Vagina (tissue), 2 donors: ENCODE measurements at regions not wholly inside any gene's neighbourhood (a gene's known extent, or its start where the extent isn't known, plus 50 kb on each side); places are given as distances from the start of the nearest gene placed in this dataset.

ENCODE experiments used
- DNase-seq, 2 donors: peaks; one replicate each; pipeline ENCODE4 v3.0.0-alpha.2; 2017; ENCODE audit errors: extremely low spot score in 2 of 2
- H3K27ac ChIP-seq: fragments of 200-600 bp; sonication (generic); one replicate; pipeline ENCODE4 v1.5.1; 2019
- H3K27me3 ChIP-seq: fragments of 200-600 bp; sonication (generic); one replicate; pipeline ENCODE4 v1.5.1; 2019
- H3K36me3 ChIP-seq, 2 donors: fragments of 200-600 bp; sonication (generic); one replicate each; pipeline ENCODE4 v1.5.1; 2017 to 2019
- H3K4me1 ChIP-seq: fragments of 200-600 bp; sonication (generic); one replicate; pipeline ENCODE4 v1.5.1; 2019
- H3K4me3 ChIP-seq, 2 donors: fragments of 200-600 bp; sonication (generic); 1 replicate in 1 of 2; 2 replicates in 1 of 2; pipeline ENCODE4 v1.5.1; 2016 to 2019
- H3K9me3 ChIP-seq: fragments of 200-600 bp; sonication (generic); one replicate; pipeline ENCODE4 v1.5.1; 2019
- POLR2A ChIP-seq, 2 donors: fragments of 450-650 bp; IDR thresholded peaks; one replicate each; pipeline ENCODE4 v1.6.1; 2017; ENCODE audit warnings: antibody characterized with exemption in 2 of 2, mild to moderate bottlenecking in 2 of 2, moderate library complexity in 2 of 2
- POLR2AphosphoS5 ChIP-seq, 2 donors: sonication (generic); formaldehyde crosslinking; IDR thresholded peaks; one replicate each; pipeline ENCODE4 v1.9.0; 2017; ENCODE audit warnings: antibody characterized with exemption in 2 of 2, mild to moderate bottlenecking in 2 of 2, low read depth in 1 of 2; ENCODE audit not compliant: insufficient read depth in 1 of 2
- intact Hi-C: fragments of 100-400 bp; cut with DNase I; formaldehyde crosslinking; loops from one replicate; pipeline ENCODE4 v1.15.1; 2023
- TF ChIP-seq, protein P1 (sequence below), 3 experiments: fragments of 450-650 bp in 2 of 3; fragments of 200-600 bp in 1 of 3; sonication (generic) in 1 of 3; IDR thresholded peaks; one replicate each; pipeline ENCODE4 v1.5.1; 2017 to 2019; ENCODE audit warnings: antibody characterized with exemption in 3 of 3, mild to moderate bottlenecking in 2 of 3, moderate library complexity in 2 of 3

DNA sequence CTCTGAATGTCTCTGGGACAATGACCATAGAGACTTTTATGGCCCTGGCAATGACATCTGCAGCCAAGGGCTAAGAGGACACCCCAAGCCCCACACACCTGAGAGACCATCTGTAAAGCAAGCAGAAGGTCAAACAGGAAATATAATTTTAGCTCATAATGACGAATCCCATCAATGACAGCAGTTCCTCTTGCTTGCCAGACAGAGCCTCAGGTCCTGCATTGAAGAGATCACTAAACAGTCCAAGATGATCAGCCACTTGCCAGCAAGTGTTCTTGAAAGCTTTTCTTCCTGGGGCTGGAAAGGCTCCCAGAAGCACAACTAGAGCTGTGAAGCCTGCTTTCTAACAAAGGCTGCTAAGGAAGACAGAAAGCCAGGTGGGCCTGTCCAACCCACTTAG is 993.7 kb upstream of the AUTS2 start:
- no peaks in the 10 kb centered on the region for H3K27me3 ChIP-seq
- TF ChIP-seq, protein P1, sequence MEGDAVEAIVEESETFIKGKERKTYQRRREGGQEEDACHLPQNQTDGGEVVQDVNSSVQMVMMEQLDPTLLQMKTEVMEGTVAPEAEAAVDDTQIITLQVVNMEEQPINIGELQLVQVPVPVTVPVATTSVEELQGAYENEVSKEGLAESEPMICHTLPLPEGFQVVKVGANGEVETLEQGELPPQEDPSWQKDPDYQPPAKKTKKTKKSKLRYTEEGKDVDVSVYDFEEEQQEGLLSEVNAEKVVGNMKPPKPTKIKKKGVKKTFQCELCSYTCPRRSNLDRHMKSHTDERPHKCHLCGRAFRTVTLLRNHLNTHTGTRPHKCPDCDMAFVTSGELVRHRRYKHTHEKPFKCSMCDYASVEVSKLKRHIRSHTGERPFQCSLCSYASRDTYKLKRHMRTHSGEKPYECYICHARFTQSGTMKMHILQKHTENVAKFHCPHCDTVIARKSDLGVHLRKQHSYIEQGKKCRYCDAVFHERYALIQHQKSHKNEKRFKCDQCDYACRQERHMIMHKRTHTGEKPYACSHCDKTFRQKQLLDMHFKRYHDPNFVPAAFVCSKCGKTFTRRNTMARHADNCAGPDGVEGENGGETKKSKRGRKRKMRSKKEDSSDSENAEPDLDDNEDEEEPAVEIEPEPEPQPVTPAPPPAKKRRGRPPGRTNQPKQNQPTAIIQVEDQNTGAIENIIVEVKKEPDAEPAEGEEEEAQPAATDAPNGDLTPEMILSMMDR (IDR thresholded peaks at IDR 0.05), result no peak
- no peak for TF ChIP-seq POLR2A (IDR thresholded peaks at IDR 0.05)
- TF ChIP-seq POLR2AphosphoS5 (IDR thresholded peaks at IDR 0.05; ENCODE audit: insufficient read depth in 1 of 2, low read depth in 1 of 2), result no peak
- intact Hi-C loops, result no loop called here
- H3K4me1 ChIP-seq, result no peaks in the 10 kb centered on the region
- H3K36me3 ChIP-seq, result no peaks in the 10 kb centered on the region
- no peak overlapping the region for H3K27ac ChIP-seq
- no peak for DNase-seq
- H3K4me3 ChIP-seq, result no peak overlapping the region
- no peaks in the 10 kb centered on the region for H3K9me3 ChIP-seq

DNA sequence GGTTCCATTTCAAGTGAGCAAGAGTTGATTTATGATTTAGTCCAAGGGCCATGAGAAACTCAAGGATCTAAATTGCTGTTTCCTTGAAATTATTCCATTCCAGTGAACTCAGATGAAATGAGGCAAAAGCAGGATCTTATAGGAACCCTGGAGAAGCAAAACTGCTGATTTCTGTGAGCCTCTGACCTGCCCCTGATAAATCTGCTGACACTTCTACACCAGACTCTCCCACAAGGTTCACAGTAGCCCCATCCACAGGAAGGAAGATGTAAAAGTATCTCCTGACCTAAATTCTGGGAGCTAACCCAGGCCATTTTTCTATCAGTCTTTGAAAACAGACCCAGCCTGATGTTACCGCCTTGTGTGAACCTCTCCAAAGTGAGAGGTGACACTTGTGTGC is 987.6 kb upstream of the AUTS2 start:
- H3K36me3 ChIP-seq, result no peaks in the 10 kb centered on the region
- no peak for TF ChIP-seq POLR2A (IDR thresholded peaks at IDR 0.05)
- TF ChIP-seq POLR2AphosphoS5 (IDR thresholded peaks at IDR 0.05; ENCODE audit: insufficient read depth in 1 of 2, low read depth in 1 of 2), result no peak
- intact Hi-C loops, result no loop called here
- H3K9me3 ChIP-seq, result no peaks in the 10 kb centered on the region
- no peak overlapping the region for H3K4me3 ChIP-seq
- DNase-seq, result no peak
- H3K4me1 ChIP-seq, result no peaks in the 10 kb centered on the region
- H3K27ac ChIP-seq, result no peak overlapping the region
- no peaks in the 10 kb centered on the region for H3K27me3 ChIP-seq

DNA sequence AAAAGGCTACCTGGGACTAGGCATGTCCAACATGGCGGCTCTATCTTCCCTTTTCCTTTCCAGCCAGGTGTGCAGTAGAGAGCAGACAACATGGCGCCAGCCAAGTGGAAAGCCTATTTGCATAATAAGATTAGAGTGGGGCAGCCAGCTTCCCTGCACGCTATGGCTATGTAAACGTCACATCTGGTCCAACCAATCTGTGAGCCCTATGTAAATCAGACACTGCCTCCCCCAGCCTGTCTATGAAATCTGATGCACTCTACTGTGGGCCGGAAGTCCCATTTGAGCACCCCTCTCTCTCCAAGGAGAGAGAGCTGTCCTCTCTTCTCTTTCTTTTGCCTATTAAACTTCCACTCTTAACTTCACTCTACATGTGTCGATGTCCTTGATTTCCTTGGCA is 984.9 kb upstream of the AUTS2 start:
- Histone ChIP-seq H3K9me3 (no peaks in the 10 kb centered on the region), H3K4me1 (no peaks in the 10 kb centered on the region), H3K4me3 (no peak overlapping the region), H3K27me3 (no peaks in the 10 kb centered on the region), H3K36me3 (no peaks in the 10 kb centered on the region), H3K27ac (no peak overlapping the region)
- TF ChIP-seq, protein P1 (IDR thresholded peaks at IDR 0.05), result no peak
- no peak for TF ChIP-seq POLR2A (IDR thresholded peaks at IDR 0.05)
- TF ChIP-seq POLR2AphosphoS5 (IDR thresholded peaks at IDR 0.05; ENCODE audit: insufficient read depth in 1 of 2, low read depth in 1 of 2), result no peak
- no peak for DNase-seq
- intact Hi-C loops, result no loop called here

DNA sequence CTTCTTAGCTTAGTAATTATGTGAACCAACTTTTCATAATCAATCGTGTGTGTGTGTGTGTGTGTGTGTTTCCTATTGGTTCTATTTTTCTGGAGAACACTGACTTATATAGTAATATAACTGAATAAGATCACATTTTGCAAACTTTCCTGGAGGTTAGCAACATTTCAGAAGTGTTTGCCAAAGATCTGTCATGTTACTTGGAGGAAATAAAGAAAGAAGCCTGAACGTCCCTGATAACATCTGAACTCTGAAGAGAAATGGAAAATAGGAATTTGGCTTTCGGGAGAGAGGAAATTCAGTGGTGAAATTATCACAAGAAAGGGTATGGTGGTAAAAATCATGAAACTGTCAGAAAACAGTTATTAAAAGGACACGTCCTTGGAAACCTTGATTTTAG is 984.4 kb upstream of the AUTS2 start:
- Histone ChIP-seq H3K36me3 (no peaks in the 10 kb centered on the region), H3K9me3 (no peaks in the 10 kb centered on the region), H3K4me3 (no peak overlapping the region), H3K27ac (no peak overlapping the region), H3K27me3 (no peaks in the 10 kb centered on the region), H3K4me1 (no peaks in the 10 kb centered on the region)
- TF ChIP-seq, protein P1 (IDR thresholded peaks at IDR 0.05), result no peak
- TF ChIP-seq POLR2A (IDR thresholded peaks at IDR 0.05) (no peak), POLR2AphosphoS5 (IDR thresholded peaks at IDR 0.05; ENCODE audit: insufficient read depth in 1 of 2, low read depth in 1 of 2) (no peak)
- DNase-seq, result no peak
- intact Hi-C loops, result no loop called here

DNA sequence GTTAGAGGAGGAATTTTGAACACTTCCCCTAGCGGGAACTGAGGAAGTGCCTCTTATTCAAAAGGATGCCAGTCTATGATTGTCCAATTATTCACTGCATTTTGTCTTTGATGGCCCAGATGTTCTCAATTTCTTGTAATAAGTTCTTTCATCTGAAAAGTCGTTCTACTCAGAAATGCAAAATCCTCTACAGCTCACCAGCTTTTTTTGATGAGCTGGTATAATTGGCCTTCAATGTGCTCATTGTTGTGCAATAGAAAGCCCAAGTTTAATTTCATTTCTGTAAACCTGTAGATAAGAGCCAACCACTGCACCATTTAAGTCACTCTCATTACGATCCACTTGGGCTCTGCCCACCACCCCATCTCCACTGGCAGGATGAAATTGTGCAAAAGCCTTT is 978.7 kb upstream of the AUTS2 start:
- intact Hi-C loops, result no loop called here
- Histone ChIP-seq H3K4me1 (no peaks in the 10 kb centered on the region), H3K9me3 (no peaks in the 10 kb centered on the region), H3K36me3 (no peaks in the 10 kb centered on the region), H3K27ac (no peak overlapping the region), H3K27me3 (no peaks in the 10 kb centered on the region), H3K4me3 (no peak overlapping the region)
- peak in 1 of 2 donors; percentile 5 for DNase-seq
- TF ChIP-seq, protein P1 (IDR thresholded peaks at IDR 0.05), result no peak
- TF ChIP-seq POLR2A (IDR thresholded peaks at IDR 0.05), result no peak
- TF ChIP-seq POLR2AphosphoS5 (IDR thresholded peaks at IDR 0.05; ENCODE audit: insufficient read depth in 1 of 2, low read depth in 1 of 2), result no peak

DNA sequence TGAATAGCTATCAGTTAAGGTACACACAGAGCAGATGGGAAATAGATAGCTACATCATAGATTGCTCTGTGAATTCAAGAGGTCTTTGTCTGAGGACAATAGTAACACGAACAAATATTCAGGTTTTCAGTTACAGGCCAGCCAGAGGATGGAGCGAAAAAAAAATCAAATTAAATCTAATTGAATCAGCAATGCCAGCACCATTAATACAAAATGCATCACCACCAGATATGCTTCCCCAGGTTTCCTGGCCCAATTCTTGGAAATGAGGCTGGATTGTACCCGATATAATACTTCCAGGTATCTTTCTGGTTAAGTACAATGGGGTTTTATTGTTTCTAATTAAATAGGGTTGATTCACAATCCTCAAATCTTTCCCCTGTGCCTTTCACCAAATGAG is 975.8 kb upstream of the AUTS2 start:
- H3K4me3 ChIP-seq, result no peak overlapping the region
- TF ChIP-seq POLR2A (IDR thresholded peaks at IDR 0.05) (no peak), POLR2AphosphoS5 (IDR thresholded peaks at IDR 0.05; ENCODE audit: insufficient read depth in 1 of 2, low read depth in 1 of 2) (no peak)
- TF ChIP-seq, protein P1 (IDR thresholded peaks at IDR 0.05), result no peak
- no peaks in the 10 kb centered on the region for H3K4me1 ChIP-seq
- DNase-seq, result no peak
- intact Hi-C loops, result no loop called here
- H3K36me3 ChIP-seq, result no peaks in the 10 kb centered on the region
- H3K27me3 ChIP-seq, result no peaks in the 10 kb centered on the region
- H3K27ac ChIP-seq, result no peak overlapping the region
- no peaks in the 10 kb centered on the region for H3K9me3 ChIP-seq
